A673 (cell line): ENCODE measurements at regions not wholly inside any gene's neighbourhood (a gene's known extent, or its start where the extent isn't known, plus 50 kb on each side); places are given as distances from the start of the nearest gene placed in this dataset.

Experiments
- EZH2 ChIP-seq: fragments of 200-600 bp; sonication (generic); IDR thresholded peaks from 2 replicates; pipeline ENCODE4 v1.6.1; 2017; ENCODE audit warnings: borderline replicate concordance, low read depth, mild to moderate bottlenecking, mixed read lengths, antibody characterized with exemption, low read length; ENCODE audit not compliant: poor library complexity, severe bottlenecking
- TF ChIP-seq, protein P1 (sequence below): fragments of 300-800, 200-600 bp; sonication (generic); conservative IDR thresholded peaks from 2 replicates; pipeline ENCODE4 v1.5.1; 2017; ENCODE audit warnings: low read depth, mild to moderate bottlenecking, antibody characterized with exemption, low read length, moderate library complexity, mixed read lengths

DNA sequence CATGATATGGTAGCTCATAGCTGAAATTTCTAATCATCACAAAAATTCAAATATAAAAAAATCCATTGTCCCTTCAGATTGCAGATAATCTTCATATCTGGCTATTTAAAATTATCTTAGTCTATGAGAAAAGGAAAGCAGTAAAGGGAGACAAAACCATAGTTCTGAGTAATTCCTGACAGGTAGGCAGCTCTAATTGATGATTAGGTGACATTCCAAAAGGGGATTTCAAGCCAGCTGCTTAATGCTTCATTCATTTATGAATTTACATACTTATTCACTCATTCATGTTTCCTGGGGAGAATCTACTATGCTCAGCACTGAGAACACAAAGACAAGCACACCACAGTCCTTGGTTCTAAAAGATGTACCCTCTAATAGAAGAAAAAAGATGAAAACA, 437.1 kb downstream of the COL12A1 start:
- TF ChIP-seq, protein P1, sequence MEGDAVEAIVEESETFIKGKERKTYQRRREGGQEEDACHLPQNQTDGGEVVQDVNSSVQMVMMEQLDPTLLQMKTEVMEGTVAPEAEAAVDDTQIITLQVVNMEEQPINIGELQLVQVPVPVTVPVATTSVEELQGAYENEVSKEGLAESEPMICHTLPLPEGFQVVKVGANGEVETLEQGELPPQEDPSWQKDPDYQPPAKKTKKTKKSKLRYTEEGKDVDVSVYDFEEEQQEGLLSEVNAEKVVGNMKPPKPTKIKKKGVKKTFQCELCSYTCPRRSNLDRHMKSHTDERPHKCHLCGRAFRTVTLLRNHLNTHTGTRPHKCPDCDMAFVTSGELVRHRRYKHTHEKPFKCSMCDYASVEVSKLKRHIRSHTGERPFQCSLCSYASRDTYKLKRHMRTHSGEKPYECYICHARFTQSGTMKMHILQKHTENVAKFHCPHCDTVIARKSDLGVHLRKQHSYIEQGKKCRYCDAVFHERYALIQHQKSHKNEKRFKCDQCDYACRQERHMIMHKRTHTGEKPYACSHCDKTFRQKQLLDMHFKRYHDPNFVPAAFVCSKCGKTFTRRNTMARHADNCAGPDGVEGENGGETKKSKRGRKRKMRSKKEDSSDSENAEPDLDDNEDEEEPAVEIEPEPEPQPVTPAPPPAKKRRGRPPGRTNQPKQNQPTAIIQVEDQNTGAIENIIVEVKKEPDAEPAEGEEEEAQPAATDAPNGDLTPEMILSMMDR, result no peak
- no peak for TF ChIP-seq EZH2
